ENCODE measurements at regions not wholly inside any gene's neighbourhood (a gene's known extent, or its start where the extent isn't known, plus 50 kb on each side); places are given as distances from the start of the nearest gene placed in this dataset.
A peak's percentile ranks its signal among the peaks of the same experiment; 100 is the strongest.

GRCh38 chr7:67450171-67450570, 453.5 kb downstream of the TYW1 start:
- Histone ChIP-seq H3K9me3 (ENCODE audit: low read depth, low read length) (no peaks in the 10 kb centered on the region), H3K9ac (ENCODE audit: insufficient read length) (no peak overlapping the region), H3K36me3 (ENCODE audit: insufficient read depth, low read length) (no peaks in the 10 kb centered on the region), H3K4me3 (no peak overlapping the region), H3K27ac (no peak overlapping the region)
- no peak for TF ChIP-seq EZH2 (IDR thresholded peaks at IDR 0.05)
- no peak for TF ChIP-seq POLR2AphosphoS5 (IDR thresholded peaks at IDR 0.05; ENCODE audit: borderline replicate concordance, low read depth, low read length)
- TF ChIP-seq FOXP2 (optimal IDR thresholded peaks at IDR 0.05; ENCODE audit: control extremely low read depth, extremely low read length, insufficient read depth), result no peak
- no peak for DNase-seq (ENCODE audit: low read depth, low spot score)

- no peak for TF ChIP-seq FOXP2 (optimal IDR thresholded peaks at IDR 0.05; ENCODE audit: control extremely low read depth, extremely low read length, insufficient read depth)
- no peak for TF ChIP-seq EZH2 (IDR thresholded peaks at IDR 0.05)
- TF ChIP-seq POLR2AphosphoS5 (IDR thresholded peaks at IDR 0.05; ENCODE audit: borderline replicate concordance, low read depth, low read length), result no peak
These were observed 454.7 kb downstream of the TYW1 start for GRCh38 chr7:67451306-67451705.

GRCh38 chr7:67452516-67453026, 455.9 kb downstream of the TYW1 start:
- TF ChIP-seq FOXP2 (optimal IDR thresholded peaks at IDR 0.05; ENCODE audit: control extremely low read depth, extremely low read length, insufficient read depth) (no peak), POLR2AphosphoS5 (IDR thresholded peaks at IDR 0.05; ENCODE audit: borderline replicate concordance, low read depth, low read length) (no peak), EZH2 (IDR thresholded peaks at IDR 0.05) (no peak)
- H3K4me3 ChIP-seq, result no peak overlapping the region
- no peak for DNase-seq (ENCODE audit: low read depth, low spot score)
- no peak overlapping the region for H3K9ac ChIP-seq (ENCODE audit: insufficient read length)
- no peaks in the 10 kb centered on the region for H3K36me3 ChIP-seq (ENCODE audit: insufficient read depth, low read length)
- no peak overlapping the region for H3K27ac ChIP-seq
- no peaks in the 10 kb centered on the region for H3K9me3 ChIP-seq (ENCODE audit: low read depth, low read length)

More at GRCh38 chr7:67451306-67451705, 454.7 kb downstream of the TYW1 start:
- Histone ChIP-seq H3K27ac (no peak overlapping the region), H3K9ac (ENCODE audit: insufficient read length) (no peak overlapping the region), H3K36me3 (ENCODE audit: insufficient read depth, low read length) (no peaks in the 10 kb centered on the region), H3K9me3 (ENCODE audit: low read depth, low read length) (no peaks in the 10 kb centered on the region), H3K4me3 (no peak overlapping the region)
- no peak for DNase-seq (ENCODE audit: low read depth, low spot score)

GRCh38 chr7:67453580-67454380, 457.1 kb downstream of the TYW1 start:
- H3K9me3 ChIP-seq (ENCODE audit: low read depth, low read length), result no peaks in the 10 kb centered on the region

GRCh38 chr7:67455508-67455907, 458.9 kb downstream of the TYW1 start:
- Histone ChIP-seq H3K36me3 (ENCODE audit: insufficient read depth, low read length) (no peaks in the 10 kb centered on the region), H3K27ac (no peak overlapping the region), H3K4me3 (no peak overlapping the region), H3K9ac (ENCODE audit: insufficient read length) (no peak overlapping the region), H3K9me3 (ENCODE audit: low read depth, low read length) (no peaks in the 10 kb centered on the region)
- TF ChIP-seq FOXP2 (optimal IDR thresholded peaks at IDR 0.05; ENCODE audit: control extremely low read depth, extremely low read length, insufficient read depth), result no peak
- no peak for TF ChIP-seq POLR2AphosphoS5 (IDR thresholded peaks at IDR 0.05; ENCODE audit: borderline replicate concordance, low read depth, low read length)
- no peak for TF ChIP-seq EZH2 (IDR thresholded peaks at IDR 0.05)
- DNase-seq (ENCODE audit: low read depth, low spot score), result no peak

More at GRCh38 chr7:67453580-67454380, 457.1 kb downstream of the TYW1 start:
- Histone ChIP-seq H3K4me3 (no peak overlapping the region), H3K9ac (ENCODE audit: insufficient read length) (no peak overlapping the region), H3K36me3 (ENCODE audit: insufficient read depth, low read length) (no peaks in the 10 kb centered on the region), H3K27ac (no peak overlapping the region)
- TF ChIP-seq EZH2 (IDR thresholded peaks at IDR 0.05) (no peak), POLR2AphosphoS5 (IDR thresholded peaks at IDR 0.05; ENCODE audit: borderline replicate concordance, low read depth, low read length) (no peak), FOXP2 (optimal IDR thresholded peaks at IDR 0.05; ENCODE audit: control extremely low read depth, extremely low read length, insufficient read depth) (no peak)
- DNase-seq (ENCODE audit: low read depth, low spot score), result no peak

- H3K4me3 ChIP-seq, result peak overlapping the region; percentile 35
- DNase-seq (ENCODE audit: low read depth, low spot score), result peak; percentile 55
- H3K9me3 ChIP-seq (ENCODE audit: low read depth, low read length), result no peaks in the 10 kb centered on the region
- peak overlapping the region; percentile 58 for H3K27ac ChIP-seq
- H3K9ac ChIP-seq (ENCODE audit: insufficient read length), result no peak overlapping the region
- no peaks in the 10 kb centered on the region for H3K36me3 ChIP-seq (ENCODE audit: insufficient read depth, low read length)
- TF ChIP-seq FOXP2 (optimal IDR thresholded peaks at IDR 0.05; ENCODE audit: control extremely low read depth, extremely low read length, insufficient read depth) (peak; percentile 60), EZH2 (IDR thresholded peaks at IDR 0.05) (no peak)
These were observed 466.2 kb downstream of the TYW1 start for GRCh38 chr7:67462781-67463191.

- Histone ChIP-seq H3K9me3 (ENCODE audit: low read depth, low read length) (no peaks in the 10 kb centered on the region), H3K9ac (ENCODE audit: insufficient read length) (no peak overlapping the region), H3K27ac (peak overlapping the region; percentile 58), H3K4me3 (peak overlapping the region; percentile 35; the same call in 1 of the 2 replicates), H3K36me3 (ENCODE audit: insufficient read depth, low read length) (no peaks in the 10 kb centered on the region)
- TF ChIP-seq FOXP2 (optimal IDR thresholded peaks at IDR 0.05; ENCODE audit: control extremely low read depth, extremely low read length, insufficient read depth), result no peak
- TF ChIP-seq POLR2AphosphoS5 (IDR thresholded peaks at IDR 0.05; ENCODE audit: borderline replicate concordance, low read depth, low read length), result no peak
- no peak for TF ChIP-seq EZH2 (IDR thresholded peaks at IDR 0.05)
- no peak for DNase-seq (ENCODE audit: low read depth, low spot score)
These were observed 466.7 kb downstream of the TYW1 start for GRCh38 chr7:67463316-67463715.

GRCh38 chr7:67463983-67464382, 467.4 kb downstream of the TYW1 start:
- DNase-seq (ENCODE audit: low read depth, low spot score), result no peak
- no peaks in the 10 kb centered on the region for H3K36me3 ChIP-seq (ENCODE audit: insufficient read depth, low read length)
- H3K4me3 ChIP-seq, result no peak overlapping the region
- no peak overlapping the region for H3K27ac ChIP-seq
- H3K9me3 ChIP-seq (ENCODE audit: low read depth, low read length), result no peaks in the 10 kb centered on the region
- H3K9ac ChIP-seq (ENCODE audit: insufficient read length), result no peak overlapping the region
- no peak for TF ChIP-seq FOXP2 (optimal IDR thresholded peaks at IDR 0.05; ENCODE audit: control extremely low read depth, extremely low read length, insufficient read depth)
- no peak for TF ChIP-seq EZH2 (IDR thresholded peaks at IDR 0.05)
- no peak for TF ChIP-seq POLR2AphosphoS5 (IDR thresholded peaks at IDR 0.05; ENCODE audit: borderline replicate concordance, low read depth, low read length)
